ENCODE measurements at regions not wholly inside any gene's neighbourhood (a gene's known extent, or its start where the extent isn't known, plus 50 kb on each side); places are given as distances from the start of the nearest gene placed in this dataset.
"Not testable (repeated sequence)": the region's sequence is repeated elsewhere in the genome, so short reads cannot be mapped to it uniquely, and the experiment has no call there.

DNA sequence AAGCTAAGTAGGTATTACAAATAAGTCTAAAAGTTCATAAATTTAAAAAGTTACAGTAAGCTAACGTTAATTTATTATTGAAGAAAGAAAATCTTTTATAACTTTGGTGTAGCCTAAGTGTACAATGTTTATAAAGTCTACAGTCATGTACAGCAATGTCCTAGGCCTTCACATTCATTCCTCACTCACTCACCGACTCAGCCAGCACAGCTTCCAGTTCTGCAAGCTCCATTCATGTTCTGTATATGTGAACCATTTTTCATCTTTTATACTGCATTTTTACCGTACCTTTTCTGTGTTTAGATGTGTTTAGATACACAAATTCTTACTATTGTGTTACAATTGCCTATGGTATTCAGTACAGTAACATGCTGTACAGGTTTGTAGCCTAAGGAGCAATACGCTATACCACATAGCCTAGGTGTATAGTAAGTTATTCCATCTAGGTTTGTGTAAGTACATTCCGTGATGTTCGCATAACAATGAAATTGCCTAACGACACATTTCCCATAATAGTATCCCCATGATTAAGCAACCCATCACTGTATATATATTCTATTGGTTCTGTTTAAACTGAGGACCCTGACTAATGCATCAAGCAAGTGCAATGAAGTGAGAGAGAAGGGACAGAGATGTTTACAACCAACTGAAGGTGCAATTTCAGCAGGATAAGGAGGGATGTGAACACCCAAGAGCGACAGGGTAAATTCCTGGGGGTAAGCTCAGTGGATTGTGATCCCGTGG, 88.9 kb upstream of the TRIO start:
- no peak for DNase-seq

DNA sequence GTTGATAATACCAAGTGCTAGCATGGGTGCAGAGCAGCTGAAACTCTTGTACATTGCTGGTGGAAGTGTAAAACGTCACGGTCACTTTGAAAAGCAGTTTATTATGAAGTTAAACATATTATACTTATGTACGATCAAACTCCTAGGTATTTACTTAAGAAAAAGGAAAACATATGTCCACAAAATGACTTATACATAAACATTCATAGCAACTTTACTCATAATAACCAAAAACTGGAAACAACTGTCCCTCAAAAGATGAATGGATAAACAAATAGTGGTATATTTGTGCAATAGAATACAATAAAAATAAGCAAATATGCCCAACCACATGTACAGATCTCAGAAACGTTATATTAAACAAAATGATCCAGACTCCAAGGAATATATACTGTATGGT, 92.3 kb upstream of the TRIO start:
- no peak for DNase-seq

DNA sequence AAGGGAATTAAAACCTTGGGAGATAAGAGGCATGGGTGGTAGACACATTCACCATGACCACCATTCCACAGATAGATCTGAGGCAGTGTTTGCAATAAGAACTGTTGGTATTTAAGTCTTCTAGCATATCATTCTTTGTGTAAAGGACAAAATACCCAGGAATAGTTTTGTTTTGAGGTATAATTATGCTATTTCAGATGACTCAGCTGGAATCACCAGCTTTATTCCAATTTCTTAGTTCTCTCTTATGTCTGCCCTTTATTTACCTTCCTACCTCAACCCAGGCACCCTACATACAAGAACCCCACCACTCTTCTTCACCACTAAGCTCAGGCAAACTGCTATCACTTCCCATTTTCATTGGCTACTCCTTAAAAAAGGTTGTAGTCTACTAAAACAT, 94.7 kb upstream of the TRIO start:
- no peak for DNase-seq

DNA sequence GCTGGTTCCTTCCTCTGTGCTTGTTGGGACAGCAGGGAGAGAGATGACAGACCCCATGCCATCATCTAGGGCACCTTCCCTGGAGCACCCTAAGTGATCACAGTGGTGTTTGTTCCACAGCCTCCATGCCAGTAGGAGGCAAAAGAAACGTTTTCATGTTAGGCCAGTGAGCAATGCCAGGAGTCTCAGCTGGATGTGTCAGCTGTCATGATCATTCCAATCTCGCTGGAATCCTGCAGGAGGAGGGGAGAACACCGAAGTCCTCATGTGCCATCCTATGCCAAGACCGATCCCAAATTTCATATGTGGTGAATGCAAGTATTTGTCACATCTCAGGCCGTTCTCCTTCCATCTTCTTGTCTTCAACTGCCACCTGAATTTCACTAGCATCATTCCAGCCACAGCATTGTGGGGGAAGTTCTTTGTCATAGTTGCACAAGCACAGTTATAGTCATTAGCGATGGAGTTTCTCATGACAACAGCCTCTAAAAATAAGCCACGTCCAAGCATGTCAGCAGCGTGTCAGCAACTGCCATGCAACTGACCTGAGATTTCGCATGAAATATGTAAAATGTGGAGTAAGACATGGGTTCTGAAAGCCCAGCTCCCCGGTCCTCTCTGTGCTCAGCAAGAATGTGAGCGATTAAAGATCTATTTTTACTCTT, 97.2 kb upstream of the DNAH5 start:
- DNase-seq = no peak

DNA sequence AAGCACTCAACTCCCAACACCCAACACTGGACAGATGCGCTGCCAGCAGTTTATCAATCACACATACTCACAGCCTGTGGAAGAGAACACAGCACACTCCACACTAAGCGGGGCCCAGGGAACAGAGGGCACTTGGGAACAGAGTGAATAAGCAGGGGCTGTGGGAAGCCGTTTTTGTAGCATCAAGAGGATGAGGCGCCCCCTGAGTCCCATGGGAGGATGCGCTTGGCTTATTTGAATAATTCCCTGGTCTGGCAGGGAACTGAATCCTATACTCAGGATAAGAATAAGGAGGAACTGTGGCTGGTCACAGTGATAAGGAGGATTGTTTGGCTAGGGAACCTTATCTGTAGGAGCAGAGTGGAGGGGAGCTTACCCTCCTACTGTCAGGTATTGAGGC, 96.1 kb upstream of the DNAH5 start:
- DNase-seq = no peak

DNA sequence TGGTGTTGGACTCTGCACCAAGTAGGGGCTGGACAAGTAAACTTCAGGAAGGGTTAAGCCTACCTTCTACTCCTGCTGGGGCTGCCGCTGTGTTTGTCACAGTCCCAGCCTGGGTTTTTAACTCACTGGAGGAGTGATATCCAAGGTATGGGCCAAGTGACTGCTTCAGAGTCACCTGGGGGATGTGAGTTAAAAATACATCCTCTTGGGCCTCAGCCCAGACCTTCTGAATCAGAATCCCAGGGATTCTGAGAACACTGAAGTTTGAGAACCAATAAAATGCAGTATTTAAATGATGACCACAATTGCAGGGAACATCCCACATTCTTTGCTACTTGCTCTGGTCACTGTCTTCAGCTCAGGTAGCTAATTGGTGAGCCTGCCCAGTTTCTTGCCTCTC, 95.1 kb upstream of the DNAH5 start:
- no peak for DNase-seq

DNA sequence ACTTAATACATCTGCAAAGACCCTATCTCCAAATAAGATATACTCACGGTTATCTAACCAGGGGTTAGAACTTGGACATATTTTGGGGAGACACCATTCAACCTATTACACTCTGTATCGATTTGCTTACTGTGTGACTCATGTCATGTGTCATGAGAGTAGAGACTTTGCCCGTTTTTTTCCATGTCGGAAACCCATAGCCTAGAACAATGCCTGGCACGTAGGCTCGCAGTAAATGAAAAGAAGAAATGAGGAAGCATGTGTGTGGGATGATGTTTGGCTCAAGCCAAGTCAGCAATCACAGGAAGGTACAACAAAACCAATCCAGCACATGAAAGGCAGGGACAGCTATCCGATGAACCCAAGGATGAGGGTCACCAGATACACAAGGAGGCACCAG, 94.6 kb upstream of the DNAH5 start:
- DNase-seq = no peak

DNA sequence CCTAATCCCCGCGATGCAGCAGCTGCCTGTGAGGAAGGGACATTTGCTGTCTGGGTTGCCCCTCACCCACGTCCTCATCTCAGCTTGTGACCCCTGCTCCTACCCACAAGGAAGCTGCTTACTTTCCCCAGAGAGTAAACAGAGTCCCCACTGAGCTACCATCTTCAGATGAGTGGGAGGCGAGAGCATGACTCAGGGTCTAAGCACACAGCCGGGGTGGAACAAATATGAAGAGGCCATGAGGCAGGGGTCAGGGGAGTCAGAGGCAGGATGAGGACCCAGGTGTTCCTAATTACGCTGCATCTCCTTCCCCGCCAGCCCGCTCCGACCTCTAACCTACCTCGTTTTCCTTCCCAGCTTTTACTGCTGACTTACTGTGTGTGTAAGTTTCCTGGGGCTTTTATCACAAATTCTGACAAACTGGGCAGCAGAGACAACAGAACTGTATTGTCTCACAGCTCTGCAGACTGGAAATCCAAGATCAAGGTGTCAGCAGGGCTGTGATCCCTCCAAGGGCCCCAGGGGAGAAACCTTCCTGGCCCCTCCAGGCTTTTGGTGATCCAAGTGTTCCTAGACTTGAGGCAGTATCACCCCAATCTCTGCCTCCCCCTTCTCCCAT, 94.0 kb upstream of the DNAH5 start:
- DNase-seq = no peak

DNA sequence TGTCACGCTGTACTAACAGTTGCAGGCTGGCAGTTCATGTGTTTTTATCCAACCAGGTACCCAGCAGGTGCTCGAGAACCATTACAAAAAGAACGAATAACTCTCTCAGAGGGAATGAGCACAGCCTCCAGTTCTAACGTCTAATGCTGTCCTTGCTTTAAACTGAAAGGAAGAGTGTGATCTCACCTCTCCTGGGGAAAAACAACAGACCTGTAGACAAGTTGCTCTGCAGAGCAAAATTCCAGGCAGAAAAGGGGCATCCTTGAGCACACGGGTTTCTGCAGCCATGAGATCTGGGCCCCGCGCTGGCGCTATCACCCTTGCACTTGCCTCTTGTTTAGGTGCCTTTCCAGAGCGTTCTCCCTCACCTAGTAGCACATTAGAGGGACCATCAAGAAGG, 92.5 kb upstream of the DNAH5 start:
- no peak for DNase-seq

DNA sequence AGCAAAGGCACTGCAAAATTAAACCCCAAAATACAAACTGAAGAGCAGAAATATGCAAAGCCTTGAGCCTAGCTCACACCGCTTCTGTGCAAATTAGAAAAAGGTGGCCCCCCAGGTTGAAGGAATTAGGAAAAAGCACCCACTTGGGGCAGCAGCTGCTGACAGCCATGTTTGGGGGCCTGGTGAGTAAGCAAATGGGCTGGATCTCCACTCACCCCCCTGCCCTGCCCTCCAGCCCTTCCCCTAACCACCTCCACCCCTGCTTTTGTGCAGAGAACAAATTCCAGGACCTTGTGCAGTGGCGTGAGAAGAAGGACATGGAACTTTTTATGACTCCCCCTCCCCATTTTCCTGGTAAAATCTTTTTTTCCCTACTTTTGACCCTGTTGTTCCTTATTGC, 92.0 kb upstream of the DNAH5 start:
- DNase-seq = no peak

DNA sequence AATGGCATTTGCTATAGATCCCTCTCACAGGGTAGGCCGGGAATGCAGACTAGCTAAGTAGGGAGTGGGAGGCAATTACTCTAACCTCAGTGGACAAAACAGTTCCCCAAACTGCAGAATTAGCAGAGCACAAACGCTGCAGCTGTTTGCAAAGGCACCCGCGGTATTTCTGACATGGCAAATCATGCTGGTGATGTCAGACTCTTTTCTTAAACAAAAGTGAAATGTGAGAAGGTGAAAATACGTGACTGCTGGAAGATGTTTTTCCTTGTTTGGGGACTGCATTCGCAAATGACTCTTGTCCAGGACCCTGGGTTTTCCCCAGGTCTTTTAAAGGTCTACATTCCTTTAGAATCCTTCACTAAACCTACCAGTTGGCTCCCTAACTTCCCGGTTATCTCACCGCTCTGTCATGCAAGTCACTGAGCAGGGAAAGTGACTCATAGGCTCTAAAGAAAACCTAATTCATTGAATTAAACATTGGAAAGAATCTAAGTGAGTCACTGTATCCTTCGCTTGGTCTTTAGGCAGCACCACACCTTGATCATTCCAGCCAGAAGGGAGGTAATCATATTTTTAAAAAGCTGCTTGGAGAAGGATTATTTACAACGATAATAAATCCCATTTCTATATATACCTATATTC, 91.5 kb upstream of the DNAH5 start:
- DNase-seq = no peak

DNA sequence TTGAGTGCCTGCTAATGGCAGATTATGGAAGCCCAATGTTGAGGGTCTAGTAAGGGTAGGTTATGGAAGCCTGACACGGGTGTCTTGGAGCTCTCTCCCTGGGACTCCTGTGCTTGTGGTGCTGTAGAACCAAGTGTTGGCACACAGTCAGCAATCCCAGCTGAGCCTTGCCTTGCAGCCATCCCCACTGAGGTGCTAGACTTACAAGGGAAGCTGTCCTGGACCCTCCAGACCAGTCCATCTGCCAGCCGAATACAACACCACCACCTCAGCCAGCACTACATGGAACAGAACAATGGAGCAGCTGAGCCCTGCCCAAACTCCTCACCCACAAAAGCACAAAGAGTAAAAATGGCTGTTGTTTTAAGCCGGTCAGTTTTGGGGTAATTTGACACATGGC, 90.5 kb upstream of the DNAH5 start:
- no peak for DNase-seq

DNA sequence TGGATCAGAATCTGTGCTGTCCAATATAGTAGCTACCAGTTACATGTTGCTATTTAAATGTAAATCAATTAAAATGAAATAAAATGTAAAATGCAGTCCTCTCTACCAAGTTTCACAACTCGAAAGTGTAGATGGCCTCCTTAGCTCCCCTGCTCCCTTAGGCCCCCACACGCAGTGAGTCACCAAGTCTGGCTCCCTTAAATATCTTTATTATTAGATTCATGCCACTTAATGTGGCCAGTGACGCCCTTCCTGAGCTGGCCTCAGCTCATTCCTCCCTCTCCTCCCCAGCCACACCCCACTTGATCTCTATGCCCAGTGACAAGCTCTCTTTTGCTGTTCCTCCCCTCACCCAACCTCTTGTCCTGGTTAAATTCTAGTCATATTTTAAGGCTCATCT, 88.4 kb upstream of the DNAH5 start:
- no peak for DNase-seq

DNA sequence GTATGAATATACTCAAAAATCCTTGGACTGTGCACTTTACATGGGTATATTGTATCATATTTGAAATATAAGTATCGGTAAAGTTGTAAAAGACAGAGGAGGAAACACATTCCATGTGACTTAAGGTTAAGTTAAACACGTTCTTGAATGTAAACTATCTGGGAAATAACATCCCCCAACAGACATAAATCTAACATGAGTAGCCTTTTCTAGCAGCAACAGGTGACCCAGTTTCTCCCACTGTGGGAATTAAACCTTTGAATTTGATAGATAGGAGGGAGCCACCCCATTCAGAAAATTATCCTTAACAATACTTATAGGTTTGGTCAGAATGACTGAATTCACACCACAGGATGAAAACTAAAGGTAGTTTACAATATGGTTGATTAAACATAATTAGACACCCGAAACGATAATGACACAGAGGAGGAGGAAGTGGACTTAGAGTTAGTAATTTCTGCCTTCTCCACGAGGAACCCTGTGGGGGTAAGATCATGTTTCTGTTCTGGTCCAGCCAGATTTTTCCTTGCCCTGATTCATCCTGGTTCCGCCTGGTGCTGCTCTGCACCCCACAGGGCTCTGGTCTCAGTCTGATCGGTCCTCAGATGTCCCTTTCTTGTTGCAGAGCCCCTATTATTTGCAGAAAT, 84.6 kb upstream of the DNAH5 start:
- DNase-seq = no peak

DNA sequence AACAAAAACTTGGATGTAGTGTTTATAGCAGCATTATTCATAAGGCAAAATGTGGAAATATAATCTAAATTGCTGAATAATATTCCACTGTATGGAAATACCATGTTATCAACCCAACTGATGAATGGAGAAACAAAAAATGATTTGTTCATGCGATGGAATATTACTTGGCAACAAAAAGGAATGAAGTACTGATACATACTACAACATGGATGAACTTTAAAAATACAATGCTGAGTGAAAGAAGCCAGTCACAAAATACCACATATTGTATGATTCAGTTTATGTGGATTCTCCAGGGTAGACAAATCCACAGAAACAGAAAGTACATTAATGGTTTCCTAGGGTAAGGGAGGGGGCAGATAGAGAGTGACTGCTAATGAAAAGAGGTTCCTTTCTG, 83.7 kb upstream of the DNAH5 start:
- DNase-seq = no peak

DNA sequence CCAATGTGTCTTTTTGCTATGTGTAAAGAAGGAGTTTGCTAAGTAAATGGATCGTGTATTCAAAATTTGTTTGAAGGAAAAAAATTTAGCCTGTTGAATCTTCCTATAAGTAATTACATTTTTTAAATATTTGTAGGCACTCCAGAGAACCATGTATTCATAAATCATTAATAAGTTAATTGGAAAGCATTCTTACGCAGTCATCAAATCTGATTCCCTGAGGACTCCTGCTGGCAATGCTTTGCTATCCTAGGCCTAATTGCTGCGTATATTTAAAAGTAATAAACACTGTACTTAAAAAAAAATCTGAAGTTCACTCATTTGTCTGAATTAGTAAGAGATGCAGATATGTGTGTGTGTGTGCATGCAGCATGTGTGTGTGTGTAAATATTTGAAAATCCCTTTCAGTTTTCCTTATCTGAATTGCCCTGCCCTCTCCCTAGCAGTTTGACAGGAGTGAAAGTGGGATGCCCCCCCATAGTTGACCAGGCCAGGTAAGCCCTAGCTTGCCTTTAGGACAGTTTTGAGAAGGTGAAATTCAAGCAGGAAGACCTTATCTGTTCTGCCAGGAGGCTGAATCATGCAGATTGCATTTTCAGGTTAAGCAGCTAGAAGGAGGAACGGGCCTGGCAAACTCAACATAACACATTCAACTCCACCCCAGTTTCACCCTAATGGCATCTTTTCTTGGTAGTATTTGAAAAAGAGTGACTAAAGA, 81.2 kb upstream of the DNAH5 start:
- no peak for DNase-seq

DNA sequence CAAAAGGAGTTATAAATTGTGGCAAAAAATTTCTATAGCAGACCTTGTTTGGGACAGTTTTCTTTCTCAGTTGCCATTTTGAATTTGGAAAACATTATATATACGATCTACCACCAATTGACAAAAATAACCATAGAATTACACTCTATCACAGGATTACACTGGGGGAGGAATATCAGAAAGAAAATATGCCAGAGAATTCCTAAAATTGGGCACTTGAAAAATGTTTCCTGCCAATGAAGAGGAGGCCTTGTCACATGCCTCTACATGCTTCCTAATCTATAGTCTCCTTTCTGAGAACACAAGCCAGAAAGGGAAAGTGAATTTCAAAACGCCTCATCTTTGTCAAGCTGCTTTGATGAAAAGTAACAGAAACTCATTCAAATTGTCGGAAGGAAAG, 78.5 kb upstream of the DNAH5 start:
- DNase-seq = no peak

DNA sequence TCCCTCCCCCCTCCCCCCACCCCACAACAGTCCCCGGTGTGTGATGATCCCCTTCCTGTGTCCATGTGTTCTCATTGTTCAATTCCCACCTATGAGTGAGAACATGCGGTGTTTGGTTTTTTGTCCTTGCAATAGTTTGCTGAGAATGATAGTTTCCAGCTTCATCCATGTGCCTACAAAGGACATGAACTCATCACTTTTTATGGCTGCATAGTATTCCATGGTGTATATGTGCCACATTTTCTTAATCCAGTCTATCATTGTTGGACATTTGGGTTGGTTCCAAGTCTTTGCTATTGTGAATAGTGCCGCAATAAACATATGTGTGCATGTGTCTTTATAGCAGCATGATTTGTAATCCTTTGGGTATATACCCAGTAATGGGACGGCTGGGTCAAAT, 76.5 kb upstream of the DNAH5 start:
- DNase-seq = not testable (repeated sequence)

DNA sequence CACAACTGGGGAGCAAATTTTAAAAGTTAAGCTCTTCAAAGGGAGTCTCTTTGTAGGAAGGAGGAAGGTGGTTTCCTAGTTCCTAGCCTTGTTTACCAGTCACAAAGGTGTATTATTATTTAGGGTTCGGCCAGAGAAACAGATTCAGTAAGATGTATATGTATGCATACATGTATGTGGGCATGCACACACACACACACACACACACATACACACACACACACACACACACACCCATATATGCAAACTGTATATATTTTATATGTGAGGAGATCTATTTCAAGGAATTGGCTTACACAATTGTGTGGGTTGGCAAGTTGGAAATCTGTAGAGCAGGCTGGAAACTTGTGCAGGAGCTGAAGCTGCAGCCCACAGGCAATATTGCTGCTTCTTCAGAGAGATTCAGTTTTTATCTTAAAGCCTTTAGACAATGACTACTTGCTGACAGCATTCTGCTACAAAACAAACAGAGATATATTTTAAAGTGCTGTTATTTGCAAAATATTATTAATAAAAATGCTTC, 75.3 kb upstream of the DNAH5 start:
- no peak for DNase-seq

DNA sequence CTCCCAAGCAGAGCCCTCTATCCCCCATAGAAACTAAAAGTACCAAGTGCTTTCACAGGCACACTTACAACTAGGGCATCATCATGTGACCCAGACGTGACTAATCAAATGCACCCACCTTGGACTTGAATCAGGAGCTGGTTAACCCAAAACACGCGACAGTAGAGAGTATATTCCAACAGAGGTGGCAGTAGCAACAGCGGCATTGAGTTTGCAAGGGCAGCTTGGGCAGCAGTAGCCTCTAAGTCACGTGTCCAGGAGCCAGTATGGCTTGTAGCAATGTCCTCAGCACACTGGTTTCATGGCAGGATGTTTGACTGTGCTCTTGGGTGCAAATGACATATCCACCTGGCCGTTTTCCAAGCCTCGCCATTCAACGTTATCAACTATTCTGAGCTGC, 73.4 kb upstream of the DNAH5 start:
- no peak for DNase-seq

DNA sequence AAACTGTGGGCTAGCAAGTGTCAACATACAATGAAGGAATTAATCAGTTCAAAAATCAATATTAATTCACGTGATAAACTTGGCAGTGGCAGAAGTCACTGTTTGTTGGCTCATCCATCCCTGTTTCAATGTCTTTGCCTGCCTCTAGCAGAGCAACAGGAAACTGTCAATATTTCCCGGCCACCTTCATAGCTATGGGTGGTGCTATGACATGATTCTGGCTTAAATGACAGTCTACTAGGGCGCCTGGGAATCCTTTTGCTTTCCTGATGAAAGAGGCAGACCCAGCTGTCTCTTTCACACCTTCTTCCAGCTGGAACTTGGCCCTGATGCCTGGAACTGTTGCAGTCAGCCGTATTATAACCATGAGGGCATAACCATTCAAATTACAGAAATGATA, 72.1 kb upstream of the DNAH5 start:
- no peak for DNase-seq
